GM21360 (cell line): ENCODE measurements at regions not wholly inside any gene's neighbourhood (a gene's known extent, or its start where the extent isn't known, plus 50 kb on each side); places are given as distances from the start of the nearest gene placed in this dataset.
"Not testable (repeated sequence)": the region's sequence is repeated elsewhere in the genome, so short reads cannot be mapped to it uniquely, and the experiment has no call there.

Experiments used
- ATAC-seq: cut with Tn5 transposase; IDR thresholded peaks from one replicate; pipeline ENCODE4 v1.9.1; 2021; ENCODE audit warnings: mild to moderate bottlenecking, moderate library complexity; ENCODE audit not compliant: unreplicated experiment

- no peak for ATAC-seq
These were observed 237.0 kb downstream of the IKZF2 start for GRCh38 chr2:212914392-212914791.

- ATAC-seq = no peak
These were observed 237.6 kb downstream of the IKZF2 start for GRCh38 chr2:212913640-212914306.

DNA sequence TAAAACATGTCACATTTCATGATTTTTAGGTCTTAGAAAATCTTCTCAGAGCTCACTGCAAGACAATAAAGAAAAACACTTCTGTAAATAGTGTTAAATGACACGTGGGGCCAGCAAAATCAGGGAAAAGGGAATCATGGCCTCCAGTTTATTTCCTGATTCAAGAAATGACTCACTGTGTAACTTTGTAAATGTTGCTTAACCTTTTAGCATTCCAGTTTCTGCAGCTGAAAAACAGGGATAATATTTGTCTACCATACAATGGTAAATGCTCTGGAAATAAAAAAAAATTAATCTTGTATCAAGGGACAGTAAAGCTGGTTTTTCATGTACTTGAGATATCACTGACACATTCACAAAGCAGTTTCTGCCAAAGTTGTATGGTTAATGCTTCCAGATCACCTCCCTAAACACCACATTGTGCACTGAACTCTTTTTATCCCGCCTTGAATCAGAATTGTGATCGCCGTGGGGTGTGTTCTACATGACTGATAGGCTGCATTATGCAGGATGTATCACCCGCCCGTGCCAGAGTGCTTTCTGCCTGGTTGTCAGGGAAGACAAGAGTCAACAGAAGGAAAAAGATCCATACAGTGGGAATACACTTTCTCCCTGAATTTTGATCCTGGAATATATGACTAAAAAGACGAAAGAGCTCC lies 238.8 kb downstream of the IKZF2 start:
- ATAC-seq = no peak

- no peak for ATAC-seq
These were observed 240.4 kb downstream of the IKZF2 start for GRCh38 chr2:212911011-212911410.

GRCh38 chr2:212908682-212909435 lies 242.6 kb downstream of the IKZF2 start:
- ATAC-seq = no peak

- no peak for ATAC-seq
These were observed 243.4 kb downstream of the IKZF2 start for GRCh38 chr2:212908031-212908430.

- ATAC-seq = no peak
These were observed 244.8 kb downstream of the IKZF2 start for GRCh38 chr2:212906620-212907019.

DNA sequence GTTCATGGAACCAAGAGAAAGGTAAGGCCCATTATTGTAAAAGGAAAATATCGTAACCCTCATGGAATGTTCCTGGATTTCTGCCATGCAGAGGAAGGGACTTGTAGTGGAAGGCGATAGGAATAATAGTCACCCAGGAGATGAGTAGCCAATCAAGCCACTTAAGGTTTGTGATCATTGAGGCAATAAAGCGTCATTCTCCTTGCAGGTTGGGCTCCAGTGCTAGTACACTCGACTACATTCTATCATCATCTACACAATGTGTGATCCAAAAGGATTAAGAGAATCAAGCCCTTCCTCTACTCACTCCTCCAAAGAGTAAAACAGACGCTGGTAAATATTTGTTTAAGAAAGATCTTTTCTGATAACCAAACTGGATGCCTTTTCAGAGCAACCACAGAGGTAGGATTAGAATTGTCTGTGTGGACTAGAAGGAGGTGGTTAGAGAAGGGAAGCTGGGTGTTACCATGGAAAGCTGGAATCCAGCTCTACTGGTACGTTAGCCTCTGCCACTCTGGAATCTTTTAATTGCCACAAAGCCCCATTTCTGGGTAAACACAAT lies 245.7 kb downstream of the IKZF2 start:
- no peak for ATAC-seq

GRCh38 chr2:212904646-212905045 lies 246.8 kb downstream of the IKZF2 start:
- no peak for ATAC-seq

DNA sequence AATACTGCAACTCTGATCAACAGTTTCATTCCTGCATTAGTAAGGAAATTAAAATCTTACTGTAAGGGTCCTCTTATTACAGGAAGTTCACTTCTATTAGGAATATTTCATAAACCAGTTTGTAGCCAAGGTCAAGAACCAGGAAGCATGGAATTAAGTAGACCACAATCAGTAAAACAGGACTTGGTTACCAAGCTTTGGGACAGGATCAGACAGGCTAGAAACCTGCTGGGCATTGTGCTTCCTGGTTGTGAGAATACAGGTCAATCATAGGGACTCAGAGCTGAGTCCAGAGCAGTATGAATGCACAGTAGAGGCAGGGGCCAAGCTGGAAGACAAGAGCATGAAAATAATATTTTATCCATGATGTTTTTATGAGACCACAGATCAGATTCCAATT lies 248.0 kb downstream of the IKZF2 start:
- ATAC-seq = no peak

GRCh38 chr2:212902421-212902820 lies 249.0 kb downstream of the IKZF2 start:
- ATAC-seq = no peak

DNA sequence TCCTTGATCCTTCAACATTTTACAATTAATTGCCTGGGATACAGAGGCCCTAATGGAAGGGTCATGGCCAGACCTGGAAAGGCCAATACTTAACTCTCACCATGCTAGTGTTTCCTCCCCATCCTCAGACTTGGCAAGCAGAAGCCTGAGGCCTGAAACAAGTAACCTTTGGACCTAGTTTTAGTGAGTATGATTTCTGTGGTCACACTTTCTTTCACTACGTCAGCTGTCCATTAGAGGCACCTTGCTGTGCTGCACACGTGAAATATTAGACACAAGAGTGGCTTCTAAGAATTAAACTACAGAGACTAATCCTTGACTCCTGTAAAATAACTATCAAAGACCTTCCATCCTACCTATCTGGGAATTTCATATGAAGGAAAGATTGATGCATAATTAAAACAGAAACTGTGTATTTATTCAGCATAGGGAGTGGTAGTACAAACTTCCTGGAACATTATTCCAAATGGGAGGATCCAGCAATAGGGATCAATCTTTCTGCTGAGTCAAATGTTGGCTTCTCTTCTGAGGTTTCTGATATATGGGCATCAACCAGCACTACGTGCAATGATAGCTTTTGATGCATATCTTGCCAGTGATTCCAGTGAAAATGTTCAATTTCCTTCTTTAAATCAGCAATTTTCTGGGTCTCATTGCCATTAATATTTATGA lies 249.7 kb downstream of the IKZF2 start:
- no peak for ATAC-seq

- no peak for ATAC-seq
These were observed 250.7 kb downstream of the IKZF2 start for GRCh38 chr2:212900715-212901114.

GRCh38 chr2:212898011-212898410 lies 253.4 kb downstream of the IKZF2 start:
- no peak for ATAC-seq

DNA sequence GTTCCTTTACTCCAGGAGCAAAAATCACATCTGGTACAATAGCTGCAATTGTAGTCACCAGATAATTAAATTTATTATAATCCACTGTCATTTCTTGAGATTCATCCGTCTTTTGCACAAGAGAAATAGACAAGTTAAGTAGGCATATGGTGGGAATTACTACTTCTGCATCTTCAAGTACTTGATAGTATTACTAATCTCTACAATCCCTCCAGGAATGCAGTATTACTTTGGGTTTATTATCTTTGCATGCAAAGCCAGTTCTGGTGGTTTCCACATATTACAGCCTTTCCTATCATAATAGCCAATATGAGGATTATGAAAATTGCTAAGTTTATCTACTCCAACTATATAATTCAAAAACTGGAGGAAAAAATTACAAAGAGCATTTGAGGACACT lies 254.1 kb downstream of the IKZF2 start:
- ATAC-seq = no peak

DNA sequence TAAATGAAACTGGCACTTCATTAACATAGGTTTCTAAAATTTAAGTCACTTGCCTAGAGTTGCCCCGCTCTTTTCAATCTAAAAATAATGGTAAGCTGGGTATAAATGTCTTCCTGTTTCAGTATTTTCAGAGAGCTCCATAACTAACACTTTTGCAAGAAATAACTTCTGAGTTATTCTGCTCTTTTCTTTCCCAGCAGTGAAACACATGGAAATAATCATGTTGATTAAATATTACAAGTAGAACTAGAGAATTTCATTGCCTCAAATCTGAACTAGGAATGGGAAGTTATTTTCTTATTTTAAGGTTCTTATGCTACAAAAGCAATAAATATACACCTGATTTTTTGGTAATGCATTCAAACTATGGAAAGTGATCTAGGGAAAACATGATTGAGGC lies 257.4 kb downstream of the IKZF2 start:
- ATAC-seq = no peak

- no peak for ATAC-seq
These were observed 258.2 kb downstream of the IKZF2 start for GRCh38 chr2:212893216-212893615.

- ATAC-seq = no peak
These were observed 259.2 kb downstream of the IKZF2 start for GRCh38 chr2:212892193-212892592.

GRCh38 chr2:212891580-212891979 lies 259.8 kb downstream of the IKZF2 start:
- ATAC-seq = no peak

- ATAC-seq = no peak
These were observed 268.8 kb downstream of the IKZF2 start for GRCh38 chr2:212882626-212883025.

- ATAC-seq = not testable (repeated sequence)
These were observed 274.9 kb downstream of the IKZF2 start for GRCh38 chr2:212876556-212876955.
